GM23248 (cell line): ENCODE measurements at regions not wholly inside any gene's neighbourhood (a gene's known extent, or its start where the extent isn't known, plus 50 kb on each side); places are given as distances from the start of the nearest gene placed in this dataset.

Experiments used
- EZH2 ChIP-seq: fragments of 200-600 bp; sonication (generic); IDR thresholded peaks from 2 replicates; pipeline ENCODE4 v1.6.1; 2018; ENCODE audit warnings: antibody characterized with exemption, mild to moderate bottlenecking; ENCODE audit not compliant: insufficient read depth, poor library complexity, severe bottlenecking
- EZH2phosphoT487 ChIP-seq: fragments of 200-600 bp; sonication (generic); IDR thresholded peaks from 2 replicates; pipeline ENCODE4 v1.6.1; 2018; ENCODE audit warnings: antibody characterized with exemption, moderate library complexity, mild to moderate bottlenecking, low read depth; ENCODE audit not compliant: insufficient read depth

GRCh38 chr4:179272282-179272681, 1830.0 kb upstream of the AGA start:
- TF ChIP-seq EZH2: no peak
- no peak for TF ChIP-seq EZH2phosphoT487
